ENCODE measurements at regions not wholly inside any gene's neighbourhood (a gene's known extent, or its start where the extent isn't known, plus 50 kb on each side); places are given as distances from the start of the nearest gene placed in this dataset.

GRCh38 chr14:28130610-28131284 is 635.8 kb upstream of the FOXG1 start:
- no peak overlapping the region for H3K4me3 Mint-ChIP-seq
- no peak for DNase-seq
- H3K4me1 Mint-ChIP-seq: no peaks in the 10 kb centered on the region
- no peaks in the 10 kb centered on the region for H3K9me3 Mint-ChIP-seq
- TF ChIP-seq, protein P1, sequence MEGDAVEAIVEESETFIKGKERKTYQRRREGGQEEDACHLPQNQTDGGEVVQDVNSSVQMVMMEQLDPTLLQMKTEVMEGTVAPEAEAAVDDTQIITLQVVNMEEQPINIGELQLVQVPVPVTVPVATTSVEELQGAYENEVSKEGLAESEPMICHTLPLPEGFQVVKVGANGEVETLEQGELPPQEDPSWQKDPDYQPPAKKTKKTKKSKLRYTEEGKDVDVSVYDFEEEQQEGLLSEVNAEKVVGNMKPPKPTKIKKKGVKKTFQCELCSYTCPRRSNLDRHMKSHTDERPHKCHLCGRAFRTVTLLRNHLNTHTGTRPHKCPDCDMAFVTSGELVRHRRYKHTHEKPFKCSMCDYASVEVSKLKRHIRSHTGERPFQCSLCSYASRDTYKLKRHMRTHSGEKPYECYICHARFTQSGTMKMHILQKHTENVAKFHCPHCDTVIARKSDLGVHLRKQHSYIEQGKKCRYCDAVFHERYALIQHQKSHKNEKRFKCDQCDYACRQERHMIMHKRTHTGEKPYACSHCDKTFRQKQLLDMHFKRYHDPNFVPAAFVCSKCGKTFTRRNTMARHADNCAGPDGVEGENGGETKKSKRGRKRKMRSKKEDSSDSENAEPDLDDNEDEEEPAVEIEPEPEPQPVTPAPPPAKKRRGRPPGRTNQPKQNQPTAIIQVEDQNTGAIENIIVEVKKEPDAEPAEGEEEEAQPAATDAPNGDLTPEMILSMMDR (IDR thresholded peaks at IDR 0.05): no peak
- peaks cover 9% of the 10 kb centered on the region for H3K27me3 Mint-ChIP-seq (ENCODE audit: low read depth, poor library complexity)
- no peaks in the 10 kb centered on the region for H3K36me3 Mint-ChIP-seq (ENCODE audit: low read depth)
- H3K27ac Mint-ChIP-seq: no peak overlapping the region

DNA sequence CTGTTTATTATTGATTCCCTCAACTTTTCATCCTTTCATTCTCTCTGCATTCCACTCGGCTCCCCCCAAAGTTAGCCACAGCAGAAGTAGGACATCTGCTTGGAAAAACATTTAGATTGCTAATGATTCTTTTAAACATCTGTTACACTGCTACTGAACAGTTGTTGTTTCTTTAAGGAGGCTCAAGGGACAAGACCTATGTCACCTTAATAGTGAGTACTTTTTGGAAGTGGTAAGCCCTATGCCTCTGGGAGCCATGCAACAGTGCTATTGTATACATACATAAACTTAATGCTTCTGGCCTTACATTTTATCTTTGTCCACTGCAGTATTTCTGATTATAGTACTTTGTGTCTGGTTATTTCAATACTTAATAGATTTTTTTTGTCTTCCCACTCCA is 628.2 kb upstream of the FOXG1 start:
- H3K27me3 Mint-ChIP-seq (ENCODE audit: low read depth, poor library complexity): peaks cover 3% of the 10 kb centered on the region
- no peak overlapping the region for H3K4me3 Mint-ChIP-seq
- H3K27ac Mint-ChIP-seq: no peak overlapping the region
- H3K4me1 Mint-ChIP-seq: no peaks in the 10 kb centered on the region
- H3K36me3 Mint-ChIP-seq (ENCODE audit: low read depth): no peaks in the 10 kb centered on the region
- TF ChIP-seq, protein P1 (IDR thresholded peaks at IDR 0.05): no peak
- no peaks in the 10 kb centered on the region for H3K9me3 Mint-ChIP-seq
- DNase-seq: no peak

DNA sequence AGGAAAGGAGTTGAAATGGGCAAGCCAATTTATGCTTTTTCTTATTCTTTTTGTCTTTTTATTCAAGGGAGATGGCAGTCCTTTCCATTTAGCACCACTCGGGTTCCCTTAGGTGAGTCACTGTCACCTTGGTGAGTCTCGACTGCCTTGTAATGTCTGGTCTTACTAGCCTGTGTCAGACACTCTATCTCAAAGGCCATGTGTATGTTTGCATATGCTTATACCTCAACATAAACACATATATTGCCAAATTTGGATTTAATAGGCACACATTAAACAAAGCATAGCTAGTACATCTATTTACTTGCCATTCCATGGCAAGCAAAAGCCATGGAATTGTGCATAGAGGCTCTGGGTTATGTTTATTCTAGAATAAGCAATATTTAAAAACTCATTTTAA is 624.9 kb upstream of the FOXG1 start:
- H3K4me1 Mint-ChIP-seq: no peaks in the 10 kb centered on the region
- H3K36me3 Mint-ChIP-seq (ENCODE audit: low read depth): no peaks in the 10 kb centered on the region
- TF ChIP-seq, protein P1 (IDR thresholded peaks at IDR 0.05): no peak
- H3K9me3 Mint-ChIP-seq: no peaks in the 10 kb centered on the region
- H3K27ac Mint-ChIP-seq: no peak overlapping the region
- no peaks in the 10 kb centered on the region for H3K27me3 Mint-ChIP-seq (ENCODE audit: low read depth, poor library complexity)
- no peak for DNase-seq
- no peak overlapping the region for H3K4me3 Mint-ChIP-seq

DNA sequence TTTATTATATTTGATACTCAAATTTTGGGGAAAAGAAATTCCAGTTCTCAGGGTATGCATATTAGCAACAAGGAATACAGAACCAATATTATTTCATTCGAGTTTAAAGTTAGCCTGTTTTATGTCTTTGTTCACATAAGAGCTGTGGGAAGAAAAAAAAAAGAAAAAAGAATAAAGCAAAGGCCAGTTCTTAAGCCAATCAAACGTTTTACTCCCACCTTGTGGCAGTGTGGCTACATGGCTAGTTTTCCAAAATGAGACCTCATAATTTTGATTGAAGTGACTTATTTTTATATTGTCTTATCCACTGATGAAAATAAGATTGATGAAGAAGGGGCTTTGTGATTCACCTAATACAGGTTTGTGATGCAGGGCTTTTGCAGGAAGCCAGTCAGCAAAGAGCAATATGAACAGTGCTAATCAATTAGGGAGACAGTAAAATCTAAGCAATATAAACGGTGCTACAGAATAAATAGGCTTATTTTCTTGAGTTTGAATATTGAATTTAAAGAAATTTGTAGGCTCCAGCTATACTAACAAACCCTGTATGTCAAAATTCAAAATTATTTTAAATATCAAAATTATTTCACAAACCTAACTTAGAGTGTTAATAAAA is 624.1 kb upstream of the FOXG1 start:
- no peak overlapping the region for H3K4me3 Mint-ChIP-seq
- H3K4me1 Mint-ChIP-seq: no peaks in the 10 kb centered on the region

DNA sequence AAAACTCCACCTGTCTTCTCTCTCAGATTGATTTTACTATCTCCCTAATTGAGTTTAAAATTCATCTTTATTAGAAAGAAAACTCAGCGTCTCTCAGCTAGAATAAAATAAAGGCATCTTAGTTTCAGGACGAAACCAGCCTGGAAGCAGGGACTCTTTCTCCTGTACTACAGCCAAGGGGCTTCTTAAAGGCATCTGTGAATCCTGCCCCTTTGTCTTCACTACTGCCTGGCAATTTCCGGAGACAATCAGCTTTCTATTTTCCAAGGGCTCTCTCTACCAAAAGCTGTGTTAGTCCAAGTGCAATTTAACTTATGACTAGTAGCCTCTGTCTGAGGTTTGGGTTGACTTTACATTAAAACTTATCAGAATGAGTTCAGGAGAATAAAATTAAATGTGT is 623.3 kb upstream of the FOXG1 start:
- TF ChIP-seq, protein P1 (IDR thresholded peaks at IDR 0.05): no peak
- H3K4me3 Mint-ChIP-seq: no peak overlapping the region
- no peak for DNase-seq
- H3K27me3 Mint-ChIP-seq (ENCODE audit: low read depth, poor library complexity): no peaks in the 10 kb centered on the region
- no peak overlapping the region for H3K27ac Mint-ChIP-seq
- H3K36me3 Mint-ChIP-seq (ENCODE audit: low read depth): no peaks in the 10 kb centered on the region
- H3K9me3 Mint-ChIP-seq: peaks cover 4% of the 10 kb centered on the region
- no peaks in the 10 kb centered on the region for H3K4me1 Mint-ChIP-seq

More for the DNA sequence above, 624.1 kb upstream of the FOXG1 start:
- no peak for DNase-seq
- Mint-ChIP-seq H3K27me3 (ENCODE audit: low read depth, poor library complexity) (no peaks in the 10 kb centered on the region), H3K36me3 (ENCODE audit: low read depth) (no peaks in the 10 kb centered on the region), H3K9me3 (peaks cover 4% of the 10 kb centered on the region), H3K27ac (no peak overlapping the region)
- TF ChIP-seq, protein P1 (IDR thresholded peaks at IDR 0.05): no peak

DNA sequence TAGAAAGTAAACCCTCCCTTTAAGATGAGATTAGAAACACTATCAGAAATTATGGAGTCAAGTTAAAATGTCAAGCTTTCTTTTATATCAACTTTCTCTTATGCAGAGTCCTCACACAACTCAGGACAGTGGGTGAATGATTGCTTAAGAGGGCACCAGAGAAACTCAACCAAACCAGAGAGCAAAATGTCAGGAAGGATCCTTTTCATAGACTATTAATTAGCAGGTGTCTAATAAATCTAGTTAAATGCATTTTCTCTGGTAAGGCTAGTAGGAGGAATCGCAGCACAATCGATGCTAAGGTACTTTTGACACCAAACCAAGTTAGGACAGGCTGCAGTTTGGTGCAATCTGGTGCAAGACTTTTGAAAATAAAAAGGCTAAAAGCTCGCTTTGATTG is 614.7 kb upstream of the FOXG1 start:
- H3K27ac Mint-ChIP-seq: no peak overlapping the region

More for the DNA sequence above, 614.7 kb upstream of the FOXG1 start:
- Mint-ChIP-seq H3K9me3 (peaks cover 4% of the 10 kb centered on the region), H3K27me3 (ENCODE audit: low read depth, poor library complexity) (peaks cover 5% of the 10 kb centered on the region), H3K4me3 (no peak overlapping the region), H3K4me1 (no peaks in the 10 kb centered on the region), H3K36me3 (ENCODE audit: low read depth) (no peaks in the 10 kb centered on the region)
- no peak for DNase-seq
- TF ChIP-seq, protein P1 (IDR thresholded peaks at IDR 0.05): no peak

Data from nephron progenitor cell (in vitro differentiated cells).